Naive thymus-derived CD4-positive, alpha-beta T cell (primary cell): ENCODE measurements at regions not wholly inside any gene's neighbourhood (a gene's known extent, or its start where the extent isn't known, plus 50 kb on each side); places are given as distances from the start of the nearest gene placed in this dataset.

Experiments used
- ATAC-seq: fragments of 150-1000 bp; cut with Tn5 transposase; 2 replicates; pipeline ENCODE4 v1.10.0; 2021; ENCODE audit warnings: mild to moderate bottlenecking, moderate library complexity
- CTCF ChIA-PET: fragments of 350-600 bp; sonication (Branson Sonifier 250); formaldehyde crosslinking; loops from one replicate; lab custom pipeline; 2021; ENCODE audit warnings: antibody characterized with exemption; lab: Charles Lee
- POLR2A ChIA-PET: fragments of 350-600 bp; sonication (Branson Sonifier 250); formaldehyde crosslinking; loops from one replicate; lab custom pipeline; 2021; ENCODE audit warnings: antibody characterized with exemption, inconsistent platforms; lab: Charles Lee
- DNase-seq, 9 donors: peaks; one replicate each; pipeline versions ENCODE4 v3.0.0 to v3.0.0-alpha.2; 2020 to 2022; ENCODE audit warnings: mixed read lengths in 1 of 9
- H3K27ac ChIP-seq: one replicate; pipeline ENCODE4 v1.7.0; 2013; ENCODE audit warnings: mild to moderate bottlenecking, low read depth, low read length, moderate library complexity
- H3K27me3 ChIP-seq, 2 donors: one replicate each; pipeline ENCODE4 v1.7.0; 2013; ENCODE audit warnings: low read length in 2 of 2, mild to moderate bottlenecking in 2 of 2, moderate library complexity in 2 of 2; ENCODE audit not compliant: control insufficient read depth in 2 of 2, insufficient read depth in 2 of 2
- H3K36me3 ChIP-seq, 3 experiments: 1 replicate in 2 of 3; 2 replicates in 1 of 3; pipeline ENCODE4 v1.7.0; 2013; ENCODE audit warnings: low read length in 3 of 3, mild to moderate bottlenecking in 3 of 3, moderate library complexity in 1 of 3; ENCODE audit not compliant: insufficient read depth in 3 of 3, control insufficient read depth in 2 of 3
- H3K4me1 ChIP-seq, 2 donors: one replicate each; pipeline ENCODE4 v1.7.0; 2013; ENCODE audit warnings: low read length in 2 of 2, mild to moderate bottlenecking in 2 of 2, moderate library complexity in 1 of 2; ENCODE audit not compliant: control insufficient read depth in 2 of 2, insufficient read depth in 2 of 2
- H3K4me3 ChIP-seq: 2 replicates; pipeline ENCODE4 v1.7.0; 2013; ENCODE audit warnings: mild to moderate bottlenecking, low read length
- H3K9me3 ChIP-seq, 3 experiments: 1 replicate in 2 of 3; 2 replicates in 1 of 3; pipeline ENCODE4 v1.7.0; 2013; ENCODE audit warnings: low read length in 3 of 3; ENCODE audit not compliant: control insufficient read depth in 2 of 3
- H3K27ac Mint-ChIP-seq, 9 donors: one replicate each; pipeline ENCODE4 v1.8.0; 2020 to 2022; ENCODE audit warnings: mixed read lengths in 9 of 9, mild to moderate bottlenecking in 8 of 9, moderate library complexity in 5 of 9, inconsistent platforms in 2 of 9
- H3K27me3 Mint-ChIP-seq, 5 donors: one replicate each; pipeline ENCODE4 v1.8.0; 2021 to 2022; ENCODE audit warnings: mixed read lengths in 5 of 5, mild to moderate bottlenecking in 1 of 5
- H3K36me3 Mint-ChIP-seq, 5 donors: one replicate each; pipeline ENCODE4 v1.8.0; 2020 to 2022; ENCODE audit warnings: mixed read lengths in 5 of 5, mild to moderate bottlenecking in 3 of 5, inconsistent platforms in 1 of 5
- H3K4me1 Mint-ChIP-seq, 7 donors: one replicate each; pipeline ENCODE4 v1.8.0; 2020 to 2022; ENCODE audit warnings: mixed read lengths in 7 of 7, mild to moderate bottlenecking in 3 of 7, inconsistent platforms in 1 of 7
- H3K4me3 Mint-ChIP-seq, 10 donors: one replicate each; pipeline ENCODE4 v1.8.0; 2020 to 2022; ENCODE audit warnings: mild to moderate bottlenecking in 10 of 10, mixed read lengths in 10 of 10, moderate library complexity in 6 of 10, inconsistent platforms in 2 of 10
- H3K9me3 Mint-ChIP-seq, 11 donors: one replicate each; pipeline ENCODE4 v1.8.0; 2020 to 2022; ENCODE audit warnings: mixed read lengths in 11 of 11, mild to moderate bottlenecking in 4 of 11, inconsistent platforms in 1 of 11, moderate library complexity in 1 of 11
- intact Hi-C, 2 donors: fragments of 100-400 bp; cut with micrococcal nuclease; formaldehyde crosslinking; loops; one replicate each; pipeline ENCODE4 v1.15.1; 2023

- no peaks in the 10 kb centered on the region for H3K4me1 Mint-ChIP-seq
- H3K4me3 Mint-ChIP-seq = no peak overlapping the region
- ChIA-PET POLR2A (no interaction called here), CTCF (no interaction called here)
- intact Hi-C loops = no loop called here
- Histone ChIP-seq H3K9me3 (no peaks in the 10 kb centered on the region), H3K4me3 (no peak overlapping the region), H3K36me3 (no peaks in the 10 kb centered on the region), H3K4me1 (no peaks in the 10 kb centered on the region), H3K27ac (no peak overlapping the region), H3K27me3 (no peaks in the 10 kb centered on the region)
- H3K27ac Mint-ChIP-seq = no peak overlapping the region
- H3K36me3 Mint-ChIP-seq = no peaks in the 10 kb centered on the region
- no peak for ATAC-seq
- H3K9me3 Mint-ChIP-seq = peaks cover 0 to 7% (median 0%) of the 10 kb centered on the region in 11 donors
- peaks cover 0 to 9% (median 3%) of the 10 kb centered on the region in 5 donors for H3K27me3 Mint-ChIP-seq
- no peak for DNase-seq
These were observed 175.2 kb upstream of the ADAMTS3 start for GRCh38 chr4:72744103-72744725.

- H3K4me3 Mint-ChIP-seq = no peak overlapping the region
- no peaks in the 10 kb centered on the region for H3K9me3 ChIP-seq
- peaks cover 0 to 9% (median 0%) of the 10 kb centered on the region in 5 donors for H3K27me3 Mint-ChIP-seq
- H3K4me1 Mint-ChIP-seq = no peaks in the 10 kb centered on the region
- ChIA-PET POLR2A (no interaction called here), CTCF (no interaction called here)
- peaks cover 0 to 4% (median 0%) of the 10 kb centered on the region in 11 donors for H3K9me3 Mint-ChIP-seq
- H3K4me3 ChIP-seq = no peak overlapping the region
- H3K36me3 ChIP-seq = no peaks in the 10 kb centered on the region
- no peaks in the 10 kb centered on the region for H3K36me3 Mint-ChIP-seq
- intact Hi-C loops = no loop called here
- H3K27me3 ChIP-seq = no peaks in the 10 kb centered on the region
- H3K27ac Mint-ChIP-seq = no peak overlapping the region
- H3K4me1 ChIP-seq = no peaks in the 10 kb centered on the region
- no peak for DNase-seq
- ATAC-seq = no peak
- H3K27ac ChIP-seq = no peak overlapping the region
These were observed 174.1 kb upstream of the ADAMTS3 start for GRCh38 chr4:72743078-72743477.

GRCh38 chr4:72715299-72715698 is 146.3 kb upstream of the ADAMTS3 start:
- CTCF ChIA-PET = no interaction called here
- no peaks in the 10 kb centered on the region for H3K4me1 Mint-ChIP-seq

GRCh38 chr4:72714482-72715279 is 145.7 kb upstream of the ADAMTS3 start:
- Mint-ChIP-seq H3K9me3 (no peaks in the 10 kb centered on the region), H3K27me3 (peaks cover 0 to 14% (median 5%) of the 10 kb centered on the region in 5 donors), H3K4me1 (no peaks in the 10 kb centered on the region), H3K27ac (no peak overlapping the region), H3K4me3 (no peak overlapping the region), H3K36me3 (no peaks in the 10 kb centered on the region)
- DNase-seq = no peak
- ATAC-seq = no peak
- ChIA-PET CTCF (no interaction called here), POLR2A (no interaction called here)
- Histone ChIP-seq H3K9me3 (no peaks in the 10 kb centered on the region), H3K4me1 (no peaks in the 10 kb centered on the region), H3K27me3 (no peaks in the 10 kb centered on the region), H3K36me3 (no peaks in the 10 kb centered on the region), H3K4me3 (no peak overlapping the region), H3K27ac (no peak overlapping the region)
- intact Hi-C loops = no loop called here

More at GRCh38 chr4:72715299-72715698, 146.3 kb upstream of the ADAMTS3 start:
- Mint-ChIP-seq H3K9me3 (no peaks in the 10 kb centered on the region), H3K27me3 (peaks cover 0 to 14% (median 5%) of the 10 kb centered on the region in 5 donors), H3K4me3 (no peak overlapping the region), H3K36me3 (no peaks in the 10 kb centered on the region), H3K27ac (no peak overlapping the region)
- intact Hi-C loops = no loop called here
- Histone ChIP-seq H3K27me3 (no peaks in the 10 kb centered on the region), H3K4me3 (no peak overlapping the region), H3K36me3 (no peaks in the 10 kb centered on the region), H3K9me3 (no peaks in the 10 kb centered on the region), H3K27ac (no peak overlapping the region), H3K4me1 (no peaks in the 10 kb centered on the region)
- DNase-seq (no peak), ATAC-seq (no peak)
- POLR2A ChIA-PET = no interaction called here

- H3K4me3 ChIP-seq = no peak overlapping the region
- POLR2A ChIA-PET = no interaction called here
- Mint-ChIP-seq H3K4me3 (no peak overlapping the region), H3K27me3 (peaks cover 3 to 14% (median 6%) of the 10 kb centered on the region in 5 donors), H3K36me3 (no peaks in the 10 kb centered on the region), H3K4me1 (no peaks in the 10 kb centered on the region), H3K9me3 (no peaks in the 10 kb centered on the region), H3K27ac (no peak overlapping the region)
- CTCF ChIA-PET = no interaction called here
- no peaks in the 10 kb centered on the region for H3K36me3 ChIP-seq
- no peak for DNase-seq
- intact Hi-C loops = no loop called here
- H3K4me1 ChIP-seq = no peaks in the 10 kb centered on the region
- H3K9me3 ChIP-seq = no peaks in the 10 kb centered on the region
- no peak overlapping the region for H3K27ac ChIP-seq
- ATAC-seq = no peak
- no peaks in the 10 kb centered on the region for H3K27me3 ChIP-seq
These were observed 144.0 kb upstream of the ADAMTS3 start for GRCh38 chr4:72712997-72713396.

- H3K9me3 Mint-ChIP-seq = no peaks in the 10 kb centered on the region
- DNase-seq (no peak), ATAC-seq (no peak)
- Histone ChIP-seq H3K27ac (no peak overlapping the region), H3K9me3 (no peaks in the 10 kb centered on the region), H3K36me3 (no peaks in the 10 kb centered on the region), H3K4me1 (no peaks in the 10 kb centered on the region), H3K4me3 (no peak overlapping the region), H3K27me3 (no peaks in the 10 kb centered on the region)
- H3K36me3 Mint-ChIP-seq = no peaks in the 10 kb centered on the region
- H3K4me3 Mint-ChIP-seq = no peak overlapping the region
- ChIA-PET CTCF (no interaction called here), POLR2A (no interaction called here)
- intact Hi-C loops = loop anchor here in 1 of 2 donors (10.0 kb wide), 2 partner anchors 435 to 1425 kb away; no protein-coding TSS in a partner anchor
- no peaks in the 10 kb centered on the region for H3K4me1 Mint-ChIP-seq
- H3K27ac Mint-ChIP-seq = no peak overlapping the region
- H3K27me3 Mint-ChIP-seq = peaks cover 5 to 18% (median 5%) of the 10 kb centered on the region in 5 donors
These were observed 140.5 kb upstream of the ADAMTS3 start for GRCh38 chr4:72709475-72709874.
